ENCODE measurements at regions not wholly inside any gene's neighbourhood (a gene's known extent, or its start where the extent isn't known, plus 50 kb on each side); places are given as distances from the start of the nearest gene placed in this dataset.

DNA sequence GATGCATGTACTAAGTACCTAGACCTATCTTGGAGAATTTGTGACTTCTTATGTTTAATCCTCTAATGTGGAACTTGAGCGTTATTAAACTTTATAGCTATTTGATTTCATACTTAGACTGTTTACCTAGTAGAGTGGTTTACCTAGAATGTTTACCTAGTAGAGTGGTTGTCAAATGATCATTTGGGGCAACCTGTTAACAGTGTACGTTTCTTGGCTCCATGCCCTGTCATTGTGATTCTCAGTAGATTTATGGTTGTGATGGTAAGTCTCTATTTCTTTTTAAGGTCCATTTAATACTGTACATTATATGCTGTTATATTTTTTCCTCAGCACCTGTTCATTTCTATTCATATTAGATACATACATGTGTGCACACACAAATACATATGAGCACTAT lies 233.0 kb upstream of the MAD2L1 start:
- TF ChIP-seq POLR2AphosphoS5 (IDR thresholded peaks at IDR 0.05; ENCODE audit: low read depth, low read length) (no peak), TAF1 (IDR thresholded peaks at IDR 0.05; ENCODE audit: borderline replicate concordance, low read depth, low read length) (no peak)

All from GM12892 (cell line).